Astrocyte (in vitro differentiated cells and primary cell): ENCODE measurements at regions not wholly inside any gene's neighbourhood (a gene's known extent, or its start where the extent isn't known, plus 50 kb on each side); places are given as distances from the start of the nearest gene placed in this dataset.

Experiments used
- EZH2 ChIP-seq: IDR thresholded peaks from 2 replicates; pipeline ENCODE4 v1.6.1; 2012; ENCODE audit warnings: mild to moderate bottlenecking, low read length, inconsistent platforms; ENCODE audit not compliant: insufficient read depth
- TF ChIP-seq, protein P1 (sequence below): IDR thresholded peaks from 2 replicates; pipeline ENCODE4 v1.5.1; 2011; ENCODE audit warnings: low read depth, mild to moderate bottlenecking, inconsistent platforms, low read length, moderate library complexity; ENCODE audit not compliant: insufficient read depth

DNA sequence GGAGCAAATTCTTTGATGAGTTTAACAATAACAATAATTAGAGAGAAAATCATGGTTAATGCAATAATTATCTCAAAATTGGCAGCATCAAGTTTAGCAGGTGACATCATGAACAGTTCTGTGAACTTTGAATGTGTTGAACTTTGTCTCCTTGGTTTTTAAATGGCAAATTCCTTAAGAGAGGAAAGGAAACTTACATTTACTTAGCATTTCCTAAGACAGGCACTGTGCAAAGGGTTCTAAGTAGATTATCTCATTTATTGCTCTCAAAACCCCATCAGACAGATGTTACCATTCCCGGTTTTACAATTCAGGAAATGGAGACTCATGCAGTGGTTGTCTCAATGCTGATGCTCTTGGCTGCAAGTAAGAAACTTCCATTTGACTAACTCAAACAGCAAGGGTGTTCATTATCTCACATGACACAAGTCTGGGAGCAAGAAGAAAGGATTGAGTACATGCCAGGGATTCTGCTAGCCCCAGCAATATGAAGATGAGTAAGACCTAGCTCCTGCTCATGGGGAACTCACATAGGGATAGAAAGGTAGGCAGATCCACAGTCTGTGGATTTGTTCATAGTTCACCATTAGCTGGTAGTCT lies 81.3 kb upstream of the ITGA6 start:
- TF ChIP-seq, protein P1, sequence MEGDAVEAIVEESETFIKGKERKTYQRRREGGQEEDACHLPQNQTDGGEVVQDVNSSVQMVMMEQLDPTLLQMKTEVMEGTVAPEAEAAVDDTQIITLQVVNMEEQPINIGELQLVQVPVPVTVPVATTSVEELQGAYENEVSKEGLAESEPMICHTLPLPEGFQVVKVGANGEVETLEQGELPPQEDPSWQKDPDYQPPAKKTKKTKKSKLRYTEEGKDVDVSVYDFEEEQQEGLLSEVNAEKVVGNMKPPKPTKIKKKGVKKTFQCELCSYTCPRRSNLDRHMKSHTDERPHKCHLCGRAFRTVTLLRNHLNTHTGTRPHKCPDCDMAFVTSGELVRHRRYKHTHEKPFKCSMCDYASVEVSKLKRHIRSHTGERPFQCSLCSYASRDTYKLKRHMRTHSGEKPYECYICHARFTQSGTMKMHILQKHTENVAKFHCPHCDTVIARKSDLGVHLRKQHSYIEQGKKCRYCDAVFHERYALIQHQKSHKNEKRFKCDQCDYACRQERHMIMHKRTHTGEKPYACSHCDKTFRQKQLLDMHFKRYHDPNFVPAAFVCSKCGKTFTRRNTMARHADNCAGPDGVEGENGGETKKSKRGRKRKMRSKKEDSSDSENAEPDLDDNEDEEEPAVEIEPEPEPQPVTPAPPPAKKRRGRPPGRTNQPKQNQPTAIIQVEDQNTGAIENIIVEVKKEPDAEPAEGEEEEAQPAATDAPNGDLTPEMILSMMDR, result no peak
- no peak for TF ChIP-seq EZH2
